NCI-H748 treated with DMSO at 0.1 percent for 48 hours (cell line): ENCODE measurements at regions not wholly inside any gene's neighbourhood (a gene's known extent, or its start where the extent isn't known, plus 50 kb on each side); places are given as distances from the start of the nearest gene placed in this dataset.

Experiments
- DNase-seq: peaks from one replicate; lab custom pipeline; 2025; lab: John Stamatoyannopoulos, UW

- no peak for DNase-seq
These were observed 120.7 kb upstream of the GSE1 start for GRCh38 chr16:85492295-85492864.

- no peak for DNase-seq
These were observed 118.8 kb upstream of the GSE1 start for GRCh38 chr16:85494315-85494714.

GRCh38 chr16:85495259-85495658 lies 117.9 kb upstream of the GSE1 start:
- no peak for DNase-seq

- no peak for DNase-seq
These were observed 117.1 kb upstream of the GSE1 start for GRCh38 chr16:85495823-85496538.

GRCh38 chr16:85497622-85498314 lies 115.4 kb upstream of the GSE1 start:
- DNase-seq = no peak

GRCh38 chr16:85498607-85499006 lies 114.5 kb upstream of the GSE1 start:
- DNase-seq = no peak

- DNase-seq = no peak
These were observed 112.9 kb upstream of the GSE1 start for GRCh38 chr16:85500220-85500619.

GRCh38 chr16:85501900-85502299 lies 111.2 kb upstream of the GSE1 start:
- DNase-seq = no peak

GRCh38 chr16:85502357-85502756 lies 110.8 kb upstream of the GSE1 start:
- DNase-seq = no peak

- DNase-seq = peak; percentile 60
These were observed 109.4 kb upstream of the GSE1 start for GRCh38 chr16:85503679-85504231.

GRCh38 chr16:85504242-85504641 lies 108.9 kb upstream of the GSE1 start:
- no peak for DNase-seq

- no peak for DNase-seq
These were observed 107.1 kb upstream of the GSE1 start for GRCh38 chr16:85505794-85506634.

GRCh38 chr16:85506635-85506911 lies 106.5 kb upstream of the GSE1 start:
- no peak for DNase-seq

- no peak for DNase-seq
These were observed 105.8 kb upstream of the GSE1 start for GRCh38 chr16:85507342-85507741.

- no peak for DNase-seq
These were observed 104.7 kb upstream of the GSE1 start for GRCh38 chr16:85508388-85508787.

GRCh38 chr16:85508993-85509392 lies 104.1 kb upstream of the GSE1 start:
- no peak for DNase-seq

- DNase-seq = no peak
These were observed 103.0 kb upstream of the GSE1 start for GRCh38 chr16:85510041-85510659.

- DNase-seq = no peak
These were observed 100.9 kb upstream of the GSE1 start for GRCh38 chr16:85511938-85512807.

- no peak for DNase-seq
These were observed 100.4 kb upstream of the GSE1 start for GRCh38 chr16:85512808-85513115.

GRCh38 chr16:85513180-85513579 lies 99.9 kb upstream of the GSE1 start:
- DNase-seq = no peak

GRCh38 chr16:85513649-85514048 lies 99.5 kb upstream of the GSE1 start:
- no peak for DNase-seq
